ENCODE measurements at regions not wholly inside any gene's neighbourhood (a gene's known extent, or its start where the extent isn't known, plus 50 kb on each side); places are given as distances from the start of the nearest gene placed in this dataset.

DNA sequence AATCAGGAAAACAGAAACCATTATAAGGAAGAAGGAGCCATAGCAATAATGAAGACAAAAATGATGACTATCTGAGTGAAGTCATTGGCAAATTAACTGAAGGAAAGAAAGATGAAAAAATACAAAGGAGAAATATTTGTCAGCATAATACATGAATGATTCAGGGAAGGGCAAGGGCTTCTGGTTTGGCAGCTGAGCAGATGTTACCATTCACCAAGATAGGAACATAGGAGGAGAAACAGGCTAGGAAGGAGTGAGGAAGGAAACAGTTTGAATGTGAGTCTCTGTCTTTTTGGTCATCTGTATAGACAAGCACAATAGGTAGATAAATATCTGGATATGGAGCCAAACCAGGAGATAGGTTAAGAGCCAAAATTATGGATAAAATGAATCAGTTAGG, 296.0 kb downstream of the ISL1 start:
- TF ChIP-seq, protein P1, sequence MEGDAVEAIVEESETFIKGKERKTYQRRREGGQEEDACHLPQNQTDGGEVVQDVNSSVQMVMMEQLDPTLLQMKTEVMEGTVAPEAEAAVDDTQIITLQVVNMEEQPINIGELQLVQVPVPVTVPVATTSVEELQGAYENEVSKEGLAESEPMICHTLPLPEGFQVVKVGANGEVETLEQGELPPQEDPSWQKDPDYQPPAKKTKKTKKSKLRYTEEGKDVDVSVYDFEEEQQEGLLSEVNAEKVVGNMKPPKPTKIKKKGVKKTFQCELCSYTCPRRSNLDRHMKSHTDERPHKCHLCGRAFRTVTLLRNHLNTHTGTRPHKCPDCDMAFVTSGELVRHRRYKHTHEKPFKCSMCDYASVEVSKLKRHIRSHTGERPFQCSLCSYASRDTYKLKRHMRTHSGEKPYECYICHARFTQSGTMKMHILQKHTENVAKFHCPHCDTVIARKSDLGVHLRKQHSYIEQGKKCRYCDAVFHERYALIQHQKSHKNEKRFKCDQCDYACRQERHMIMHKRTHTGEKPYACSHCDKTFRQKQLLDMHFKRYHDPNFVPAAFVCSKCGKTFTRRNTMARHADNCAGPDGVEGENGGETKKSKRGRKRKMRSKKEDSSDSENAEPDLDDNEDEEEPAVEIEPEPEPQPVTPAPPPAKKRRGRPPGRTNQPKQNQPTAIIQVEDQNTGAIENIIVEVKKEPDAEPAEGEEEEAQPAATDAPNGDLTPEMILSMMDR (IDR thresholded peaks at IDR 0.05), result no peak
- TF ChIP-seq POLR2AphosphoS5 (IDR thresholded peaks at IDR 0.05), result no peak
- no peak for TF ChIP-seq POLR2A (IDR thresholded peaks at IDR 0.05)

All from upper lobe of left lung (tissue), 4 donors.